AG04449 (cell line): ENCODE measurements at regions not wholly inside any gene's neighbourhood (a gene's known extent, or its start where the extent isn't known, plus 50 kb on each side); places are given as distances from the start of the nearest gene placed in this dataset.

ENCODE experiments used
- CTCF ChIA-PET: fragments of 350-600 bp; formaldehyde crosslinking; extraction: SDS; loops from one replicate; lab custom pipeline; 2021; ENCODE audit warnings: antibody characterized with exemption; lab: Yijun Ruan, JAX
- POLR2A ChIA-PET: fragments of 400-600, 350-600 bp; formaldehyde crosslinking; extraction: SDS; loops from one replicate; lab custom pipeline; 2020; ENCODE audit warnings: antibody characterized with exemption, inconsistent platforms; lab: Yijun Ruan, JAX
- DNase-seq: peaks from one replicate; pipeline ENCODE4 v3.0.0-alpha.2; 2010; ENCODE audit warnings: low read depth, low spot score
- H3K4me3 ChIP-seq: 2 replicates; pipeline ENCODE4 v1.5.1; 2011; ENCODE audit warnings: low read depth, mild to moderate bottlenecking, control low read depth, low read length
- CTCF ChIP-seq: IDR thresholded peaks from one replicate; pipeline ENCODE4 v1.5.1; 2011; ENCODE audit warnings: mild to moderate bottlenecking, moderate library complexity, low read length, control low read depth, inconsistent platforms; ENCODE audit not compliant: insufficient read depth; ENCODE audit errors: missing control alignments

- no peak for TF ChIP-seq CTCF
- POLR2A ChIA-PET = no interaction called here
- CTCF ChIA-PET = interaction anchor here (0.9 kb wide), 1 partner anchor 9 kb away, joined by 3 read pairs; no protein-coding TSS in a partner anchor
- H3K4me3 ChIP-seq = no peak overlapping the region
- no peak for DNase-seq
These were observed 170.7 kb upstream of the GALNT2 start for GRCh38 chr1:229896306-229896705.

- no peak for DNase-seq
- TF ChIP-seq CTCF = no peak
- CTCF ChIA-PET = no interaction called here
- POLR2A ChIA-PET = no interaction called here
- H3K4me3 ChIP-seq = no peak overlapping the region
These were observed 170.2 kb upstream of the GALNT2 start for GRCh38 chr1:229896861-229897260.

- TF ChIP-seq CTCF = no peak
- no peak for DNase-seq
- POLR2A ChIA-PET = no interaction called here
- CTCF ChIA-PET = no interaction called here
- no peak overlapping the region for H3K4me3 ChIP-seq
These were observed 169.5 kb upstream of the GALNT2 start for GRCh38 chr1:229897501-229897900.

- no peak for TF ChIP-seq CTCF
- no peak for DNase-seq
- ChIA-PET POLR2A (no interaction called here), CTCF (no interaction called here)
- no peak overlapping the region for H3K4me3 ChIP-seq
These were observed 166.8 kb upstream of the GALNT2 start for GRCh38 chr1:229900220-229900619.

- ChIA-PET CTCF (no interaction called here), POLR2A (no interaction called here)
- no peak overlapping the region for H3K4me3 ChIP-seq
- TF ChIP-seq CTCF = no peak
- DNase-seq = no peak
These were observed 161.9 kb upstream of the GALNT2 start for GRCh38 chr1:229905031-229905545.

GRCh38 chr1:229905652-229906051 lies 161.4 kb upstream of the GALNT2 start:
- CTCF ChIA-PET = no interaction called here
- POLR2A ChIA-PET = interaction anchor here (0.6 kb wide), 1 partner anchor 40 kb away, joined by 3 read pairs; no protein-coding TSS in a partner anchor
- no peak for TF ChIP-seq CTCF

More at GRCh38 chr1:229905652-229906051, 161.4 kb upstream of the GALNT2 start:
- H3K4me3 ChIP-seq = no peak overlapping the region
- DNase-seq = no peak
